OCI-LY7 (cell line): ENCODE measurements at regions not wholly inside any gene's neighbourhood (a gene's known extent, or its start where the extent isn't known, plus 50 kb on each side); places are given as distances from the start of the nearest gene placed in this dataset.

Experiments
- BruUV-seq: library from RNA; stranded (reverse); fragments of 400-500 nt; replicated peaks from 2 replicates; lab custom pipeline; 2021; lab: Mats Ljungman, UMichigan
- CTCF ChIA-PET: fragments of 300-600 bp; sonication (Branson Sonifier 250); formaldehyde crosslinking; loops from one replicate; lab custom pipeline; 2022; ENCODE audit warnings: antibody characterized with exemption; ENCODE audit not compliant: unreplicated experiment; lab: Charles Lee
- POLR2A ChIA-PET: fragments of 300-600 bp; sonication (Branson Sonifier 250); formaldehyde crosslinking; loops from one replicate; lab custom pipeline; 2022; ENCODE audit warnings: antibody characterized with exemption; lab: Charles Lee
- DNase-seq: peaks from one replicate; pipeline ENCODE4 v3.0.0-alpha.2; 2015; ENCODE audit warnings: low spot score
- H2AFZ ChIP-seq: fragments of 200-600 bp; sonication (generic), shearing (Covaris generic); 2 replicates; pipeline ENCODE4 v1.6.1; 2014; ENCODE audit warnings: mild to moderate bottlenecking, antibody characterized with exemption, low read length, moderate library complexity
- H3K27ac ChIP-seq: fragments of 200-600 bp; sonication (generic); 2 replicates; pipeline ENCODE4 v1.5.1; 2014; ENCODE audit warnings: mixed run types, low read depth, mild to moderate bottlenecking, moderate library complexity, low read length, inconsistent platforms; ENCODE audit not compliant: poor library complexity, severe bottlenecking
- H3K36me3 ChIP-seq: fragments of 200-600 bp; sonication (generic); 2 replicates; pipeline ENCODE4 v1.6.1; 2014; ENCODE audit warnings: mild to moderate bottlenecking, antibody characterized with exemption, low read length, moderate library complexity, mixed read lengths; ENCODE audit not compliant: insufficient read depth
- H3K4me1 ChIP-seq: fragments of 200-600 bp; sonication (generic); 2 replicates; pipeline ENCODE4 v1.5.1; 2014; ENCODE audit warnings: mild to moderate bottlenecking, low read length; ENCODE audit not compliant: insufficient read depth, poor library complexity, severe bottlenecking
- H3K4me2 ChIP-seq: fragments of 200-600 bp; sonication (generic); 2 replicates; pipeline ENCODE4 v1.6.1; 2014; ENCODE audit warnings: mild to moderate bottlenecking, low read length
- H3K4me3 ChIP-seq: fragments of 200-600 bp; sonication (generic); 2 replicates; pipeline ENCODE4 v1.5.1; 2014; ENCODE audit warnings: mild to moderate bottlenecking, low read depth, low read length; ENCODE audit not compliant: poor library complexity, severe bottlenecking
- H3K79me2 ChIP-seq: fragments of 200-600 bp; sonication (generic); 2 replicates; pipeline ENCODE4 v1.6.1; 2016; ENCODE audit warnings: low read depth, mild to moderate bottlenecking, low read length, moderate library complexity, mixed read lengths; ENCODE audit not compliant: insufficient read depth
- H3K9me2 ChIP-seq: fragments of 200-600 bp; sonication (generic); 2 replicates; pipeline ENCODE4 v1.6.1; 2016; ENCODE audit warnings: mild to moderate bottlenecking, low read length, mixed read lengths; ENCODE audit not compliant: insufficient read depth
- H3K9me3 ChIP-seq: fragments of 200-600 bp; sonication (generic); 2 replicates; pipeline ENCODE4 v1.6.1; 2014; ENCODE audit warnings: mild to moderate bottlenecking, mixed run types, low read length, mixed read lengths
- H4K20me1 ChIP-seq: fragments of 200-600 bp; sonication (generic); 2 replicates; pipeline ENCODE4 v1.6.1; 2014; ENCODE audit warnings: mild to moderate bottlenecking, antibody characterized with exemption, low read length, moderate library complexity, mixed read lengths; ENCODE audit not compliant: insufficient read depth
- EZH2phosphoT487 ChIP-seq: fragments of 200-600 bp; sonication (generic); IDR thresholded peaks from 2 replicates; pipeline ENCODE4 v1.6.1; 2018; ENCODE audit warnings: low read depth, borderline replicate concordance, mild to moderate bottlenecking, mixed run types, antibody characterized with exemption, low read length, moderate library complexity, mixed read lengths
- intact Hi-C: fragments of 100-400 bp; cut with micrococcal nuclease; formaldehyde crosslinking; loops from one replicate; pipeline ENCODE4 v1.10.0; 2022; ENCODE audit not compliant: unreplicated experiment
- TF ChIP-seq, protein P1 (sequence below): fragments of 200-600 bp; sonication (generic); conservative IDR thresholded peaks from 2 replicates; pipeline ENCODE4 v1.5.1; 2014; ENCODE audit warnings: mild to moderate bottlenecking, antibody characterized with exemption, low read length, moderate library complexity, mixed read lengths

DNA sequence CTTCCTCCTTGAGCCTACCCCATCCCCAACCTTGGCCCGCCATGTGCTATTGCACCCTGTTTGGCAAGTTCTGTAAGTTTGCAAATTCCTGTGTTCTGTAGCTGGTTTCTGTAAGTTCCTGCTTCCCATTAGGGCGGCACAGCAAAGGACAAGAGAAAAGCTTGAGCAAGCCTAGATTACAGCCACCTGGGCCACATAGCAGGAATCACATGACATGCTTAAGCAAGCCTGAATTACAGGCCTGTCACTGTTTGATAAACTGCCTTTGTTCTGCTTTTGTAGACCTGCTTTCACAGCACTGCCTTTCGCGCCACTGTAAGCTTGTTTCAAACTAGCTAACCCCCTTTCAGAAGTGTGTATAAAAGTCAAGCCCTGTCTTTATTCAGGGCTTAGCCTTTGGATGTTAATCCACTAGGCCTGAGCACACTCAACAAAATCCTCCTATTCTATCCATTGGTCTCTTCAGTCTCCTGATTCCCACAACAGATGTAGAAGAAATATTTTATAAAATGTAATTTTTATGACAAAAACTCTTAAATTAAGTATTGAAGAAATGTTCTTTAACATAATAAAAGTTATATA is 906.8 kb upstream of the NDST4 start:
- TF ChIP-seq EZH2phosphoT487, result no peak
- TF ChIP-seq, protein P1, sequence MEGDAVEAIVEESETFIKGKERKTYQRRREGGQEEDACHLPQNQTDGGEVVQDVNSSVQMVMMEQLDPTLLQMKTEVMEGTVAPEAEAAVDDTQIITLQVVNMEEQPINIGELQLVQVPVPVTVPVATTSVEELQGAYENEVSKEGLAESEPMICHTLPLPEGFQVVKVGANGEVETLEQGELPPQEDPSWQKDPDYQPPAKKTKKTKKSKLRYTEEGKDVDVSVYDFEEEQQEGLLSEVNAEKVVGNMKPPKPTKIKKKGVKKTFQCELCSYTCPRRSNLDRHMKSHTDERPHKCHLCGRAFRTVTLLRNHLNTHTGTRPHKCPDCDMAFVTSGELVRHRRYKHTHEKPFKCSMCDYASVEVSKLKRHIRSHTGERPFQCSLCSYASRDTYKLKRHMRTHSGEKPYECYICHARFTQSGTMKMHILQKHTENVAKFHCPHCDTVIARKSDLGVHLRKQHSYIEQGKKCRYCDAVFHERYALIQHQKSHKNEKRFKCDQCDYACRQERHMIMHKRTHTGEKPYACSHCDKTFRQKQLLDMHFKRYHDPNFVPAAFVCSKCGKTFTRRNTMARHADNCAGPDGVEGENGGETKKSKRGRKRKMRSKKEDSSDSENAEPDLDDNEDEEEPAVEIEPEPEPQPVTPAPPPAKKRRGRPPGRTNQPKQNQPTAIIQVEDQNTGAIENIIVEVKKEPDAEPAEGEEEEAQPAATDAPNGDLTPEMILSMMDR, result no peak
- H4K20me1 ChIP-seq, result no peaks in the 10 kb centered on the region
- H3K4me1 ChIP-seq, result no peaks in the 10 kb centered on the region
- no peaks in the 10 kb centered on the region for H3K36me3 ChIP-seq
- H2AFZ ChIP-seq, result no peak overlapping the region
- peaks cover 8% of the 10 kb centered on the region; the same call in 1 of the 2 replicates for H3K9me3 ChIP-seq
- BruUV-seq, result no TSS peak
- intact Hi-C loops, result no loop called here
- H3K9me2 ChIP-seq, result no peaks in the 10 kb centered on the region
- ChIA-PET POLR2A (no interaction called here), CTCF (no interaction called here)
- peak; percentile 13 for DNase-seq
- no peak overlapping the region for H3K27ac ChIP-seq
- no peak overlapping the region for H3K4me3 ChIP-seq
- no peak overlapping the region for H3K4me2 ChIP-seq
- no peaks in the 10 kb centered on the region for H3K79me2 ChIP-seq

DNA sequence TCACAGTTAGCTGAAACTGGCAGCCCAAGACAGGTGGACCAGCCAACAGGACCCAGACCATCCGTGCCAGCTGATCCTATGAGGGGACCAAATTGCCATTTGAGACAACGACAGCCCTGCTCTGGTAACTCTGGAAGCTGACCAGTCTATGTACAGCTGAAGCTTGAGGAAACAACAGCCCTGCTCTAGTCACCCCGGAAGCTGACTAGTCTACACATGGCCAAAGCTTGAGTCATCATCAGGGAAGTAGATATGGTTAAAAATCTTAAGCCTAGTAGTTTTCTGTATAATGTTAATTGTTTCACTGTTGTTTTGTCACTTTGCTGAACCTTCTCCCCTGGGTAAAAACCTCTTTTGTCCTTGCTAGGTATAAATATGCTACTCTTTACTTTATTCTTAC is 905.4 kb upstream of the NDST4 start:
- no peak overlapping the region for H3K4me3 ChIP-seq
- H3K9me3 ChIP-seq, result peaks cover 18% of the 10 kb centered on the region; the same call in 1 of the 2 replicates
- no peaks in the 10 kb centered on the region for H3K79me2 ChIP-seq
- no peaks in the 10 kb centered on the region for H3K4me1 ChIP-seq
- BruUV-seq, result no TSS peak
- no peaks in the 10 kb centered on the region for H3K9me2 ChIP-seq
- H2AFZ ChIP-seq, result no peak overlapping the region
- CTCF ChIA-PET, result no interaction called here
- no peaks in the 10 kb centered on the region for H4K20me1 ChIP-seq
- H3K4me2 ChIP-seq, result no peak overlapping the region
- POLR2A ChIA-PET, result no interaction called here
- no peak for TF ChIP-seq EZH2phosphoT487
- TF ChIP-seq, protein P1, result no peak
- H3K27ac ChIP-seq, result no peak overlapping the region
- DNase-seq, result no peak
- intact Hi-C loops, result no loop called here
- H3K36me3 ChIP-seq, result no peaks in the 10 kb centered on the region

DNA sequence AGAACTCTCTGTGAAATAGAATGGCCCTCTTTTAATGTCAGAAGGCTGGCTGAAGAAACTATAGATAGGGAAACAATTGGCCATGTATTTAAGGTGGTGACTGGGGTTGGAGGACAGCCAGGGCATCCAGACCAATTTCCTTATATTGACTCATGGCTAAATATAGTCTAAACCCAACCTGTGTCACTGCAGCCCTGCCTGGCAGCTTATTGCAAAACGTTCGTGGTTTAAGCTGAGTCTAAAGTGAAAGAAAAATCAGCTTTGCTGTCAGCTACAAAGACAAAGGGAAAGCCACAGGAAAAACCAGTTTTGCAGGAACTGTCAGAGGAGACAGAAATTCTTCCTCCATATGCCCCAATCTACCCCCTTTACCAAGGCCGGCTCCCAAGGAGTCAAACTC is 902.8 kb upstream of the NDST4 start:
- H3K79me2 ChIP-seq, result no peaks in the 10 kb centered on the region
- no peaks in the 10 kb centered on the region for H3K36me3 ChIP-seq
- CTCF ChIA-PET, result no interaction called here
- no peak overlapping the region for H3K4me2 ChIP-seq
- H3K4me3 ChIP-seq, result no peak overlapping the region
- no peak overlapping the region for H3K27ac ChIP-seq
- H4K20me1 ChIP-seq, result no peaks in the 10 kb centered on the region
- no peak for TF ChIP-seq EZH2phosphoT487
- TF ChIP-seq, protein P1, result no peak
- no peaks in the 10 kb centered on the region for H3K9me2 ChIP-seq
- intact Hi-C loops, result no loop called here
- no peak for DNase-seq
- H3K9me3 ChIP-seq, result peaks cover 18% of the 10 kb centered on the region; the same call in 1 of the 2 replicates
- H2AFZ ChIP-seq, result no peak overlapping the region
- POLR2A ChIA-PET, result no interaction called here
- BruUV-seq, result no TSS peak
- no peaks in the 10 kb centered on the region for H3K4me1 ChIP-seq
